ENCODE measurements at regions not wholly inside any gene's neighbourhood (a gene's known extent, or its start where the extent isn't known, plus 50 kb on each side); places are given as distances from the start of the nearest gene placed in this dataset.
"Not testable (repeated sequence)": the region's sequence is repeated elsewhere in the genome, so short reads cannot be mapped to it uniquely, and the experiment has no call there.

- H3K23me2 ChIP-seq (ENCODE audit: low read depth, low read length); H3K27ac ChIP-seq (ENCODE audit: low read depth, low read length); H2BK15ac ChIP-seq (ENCODE audit: low read length); H3K79me2 ChIP-seq (ENCODE audit: control insufficient read depth in 1 of 2, insufficient read depth in 2 of 2, low read length in 2 of 2); H3K79me1 ChIP-seq (ENCODE audit: low read depth, low read length); H2BK120ac ChIP-seq (replicated peaks; ENCODE audit: low read depth, low read length); H4K91ac ChIP-seq (replicated peaks; ENCODE audit: insufficient read length, low read length); H2AK5ac ChIP-seq (ENCODE audit: low read depth, low read length); H3K4me2 ChIP-seq (ENCODE audit: insufficient read depth in 1 of 2, low read depth in 2 of 2, low read length in 2 of 2); H3K56ac ChIP-seq (replicated peaks; ENCODE audit: insufficient read length, low read depth, low read length); H3K23ac ChIP-seq (ENCODE audit: insufficient read length); H3K9ac ChIP-seq (replicated peaks in 1 of 4; ENCODE audit: extremely low read depth in 1 of 4, low read depth in 3 of 4, low read length in 3 of 4); H3K4ac ChIP-seq (replicated peaks; ENCODE audit: insufficient read length, low read depth, low read length); H3K4me1 ChIP-seq (replicated peaks in 1 of 4; ENCODE audit: control insufficient read depth in 3 of 4, insufficient read depth in 4 of 4, low read length in 3 of 4); H2BK20ac ChIP-seq (ENCODE audit: low read length); H4K5ac ChIP-seq (ENCODE audit: insufficient read length, low read depth, low read length); H3K27me3 ChIP-seq (replicated peaks in 1 of 4; ENCODE audit: control insufficient read depth in 3 of 4, extremely low read depth in 1 of 4, insufficient read depth in 3 of 4, low read length in 3 of 4); H3K9me3 ChIP-seq (ENCODE audit: insufficient read depth in 2 of 2, low read depth in 1 of 2, low read length in 1 of 2); H2BK5ac ChIP-seq (ENCODE audit: low read depth, low read length); H2AFZ ChIP-seq (ENCODE audit: low read length); H3K36me3 ChIP-seq (ENCODE audit: control insufficient read depth in 2 of 4, insufficient read depth in 4 of 4, low read length in 3 of 4); H4K8ac ChIP-seq (ENCODE audit: extremely low read depth, insufficient read depth, low read length); POLR2A ChIA-PET (ENCODE audit: partially characterized antibody); H3K14ac ChIP-seq (ENCODE audit: insufficient read length); DNase-seq (ENCODE audit: low read depth in 1 of 2, low spot score in 2 of 2); H3K18ac ChIP-seq (ENCODE audit: extremely low read depth, low read length); H3K4me3 ChIP-seq (ENCODE audit: extremely low read depth in 1 of 4, insufficient read depth in 2 of 4, low read depth in 3 of 4, low read length in 4 of 4); H2BK12ac ChIP-seq (ENCODE audit: low read depth, low read length); H4K20me1 ChIP-seq (replicated peaks in 1 of 2; ENCODE audit: control insufficient read depth in 1 of 2, insufficient read depth in 2 of 2, low read length in 2 of 2); FAIRE-seq: not testable (repeated sequence)
- CTCF ChIA-PET (ENCODE audit: partially characterized antibody): interaction anchor here (1.0 kb wide), 1 partner anchor 874 kb away, joined by 4 read pairs; no protein-coding TSS in a partner anchor
- WGBS, 2 experiments (ENCODE audit: extremely low coverage in 1 of 2, insufficient coverage in 1 of 2, insufficient read length in 1 of 2, insufficient replicate concordance in 2 of 2, low coverage in 1 of 2, low lambda C conversion rate in 2 of 2, missing lambda C conversion rate in 1 of 2): 90% methylated on average over 2 of the region's 10 CpGs; no CpG with 5 or more reads in 1 of the 2 experiments
Observed at GRCh38 chr16:16595029-16595718, 216.2 kb downstream of the NPIPA7 start.

- H2AFZ ChIP-seq (ENCODE audit: low read length); H3K23ac ChIP-seq (ENCODE audit: insufficient read length); H3K9me3 ChIP-seq (ENCODE audit: insufficient read depth in 2 of 2, low read depth in 1 of 2, low read length in 1 of 2); H2BK20ac ChIP-seq (ENCODE audit: low read length); FAIRE-seq; H3K36me3 ChIP-seq (ENCODE audit: control insufficient read depth in 2 of 4, insufficient read depth in 4 of 4, low read length in 3 of 4); H3K4me3 ChIP-seq (ENCODE audit: extremely low read depth in 1 of 4, insufficient read depth in 2 of 4, low read depth in 3 of 4, low read length in 4 of 4); H3K4ac ChIP-seq (replicated peaks; ENCODE audit: insufficient read length, low read depth, low read length); H3K14ac ChIP-seq (ENCODE audit: insufficient read length); H3K79me2 ChIP-seq (ENCODE audit: control insufficient read depth in 1 of 2, insufficient read depth in 2 of 2, low read length in 2 of 2); H2BK5ac ChIP-seq (ENCODE audit: low read depth, low read length); H2BK15ac ChIP-seq (ENCODE audit: low read length); H3K27me3 ChIP-seq (replicated peaks in 1 of 4; ENCODE audit: control insufficient read depth in 3 of 4, extremely low read depth in 1 of 4, insufficient read depth in 3 of 4, low read length in 3 of 4); CTCF ChIA-PET (ENCODE audit: partially characterized antibody); H3K4me1 ChIP-seq (replicated peaks in 1 of 4; ENCODE audit: control insufficient read depth in 3 of 4, insufficient read depth in 4 of 4, low read length in 3 of 4); H2AK5ac ChIP-seq (ENCODE audit: low read depth, low read length); H2BK120ac ChIP-seq (replicated peaks; ENCODE audit: low read depth, low read length); H3K56ac ChIP-seq (replicated peaks; ENCODE audit: insufficient read length, low read depth, low read length); H3K18ac ChIP-seq (ENCODE audit: extremely low read depth, low read length); H2BK12ac ChIP-seq (ENCODE audit: low read depth, low read length); H4K8ac ChIP-seq (ENCODE audit: extremely low read depth, insufficient read depth, low read length); H3K79me1 ChIP-seq (ENCODE audit: low read depth, low read length); H3K4me2 ChIP-seq (ENCODE audit: insufficient read depth in 1 of 2, low read depth in 2 of 2, low read length in 2 of 2); POLR2A ChIA-PET (ENCODE audit: partially characterized antibody); H4K20me1 ChIP-seq (replicated peaks in 1 of 2; ENCODE audit: control insufficient read depth in 1 of 2, insufficient read depth in 2 of 2, low read length in 2 of 2); H4K91ac ChIP-seq (replicated peaks; ENCODE audit: insufficient read length, low read length); H3K9ac ChIP-seq (replicated peaks in 1 of 4; ENCODE audit: extremely low read depth in 1 of 4, low read depth in 3 of 4, low read length in 3 of 4); H4K5ac ChIP-seq (ENCODE audit: insufficient read length, low read depth, low read length); DNase-seq (ENCODE audit: low read depth in 1 of 2, low spot score in 2 of 2); H3K27ac ChIP-seq (ENCODE audit: low read depth, low read length); H3K23me2 ChIP-seq (ENCODE audit: low read depth, low read length): not testable (repeated sequence)
- 93% methylated on average over 3 of the region's 4 CpGs; no CpG with 5 or more reads in 1 of the 2 experiments for WGBS, 2 experiments (ENCODE audit: extremely low coverage in 1 of 2, insufficient coverage in 1 of 2, insufficient read length in 1 of 2, insufficient replicate concordance in 2 of 2, low coverage in 1 of 2, low lambda C conversion rate in 2 of 2, missing lambda C conversion rate in 1 of 2)
Observed at GRCh38 chr16:16601239-16601638, 222.3 kb downstream of the NPIPA7 start.

All from H1 (cell line).